Smooth muscle cell (in vitro differentiated cells): ENCODE measurements at regions not wholly inside any gene's neighbourhood (a gene's known extent, or its start where the extent isn't known, plus 50 kb on each side); places are given as distances from the start of the nearest gene placed in this dataset.
A peak's percentile ranks its signal among the peaks of the same experiment; 100 is the strongest.

Source experiments
- DNase-seq: peaks from one replicate; lab custom pipeline; 2025; ENCODE audit not compliant: unreplicated experiment; lab: John Stamatoyannopoulos, UW
- H2AFZ ChIP-seq: fragments of 200-600 bp; sonication (generic); 2 replicates; pipeline ENCODE4 v1.6.0; 2016; ENCODE audit warnings: antibody characterized with exemption, low read depth, mild to moderate bottlenecking
- H3F3A ChIP-seq: fragments of 200-600 bp; sonication (generic); 2 replicates; pipeline ENCODE4 v1.6.0; 2017; ENCODE audit warnings: antibody characterized with exemption, low read depth
- H3K27ac ChIP-seq: fragments of 200-600 bp; sonication (generic); 2 replicates; pipeline ENCODE4 v1.5.1; 2016; ENCODE audit warnings: low read depth, mild to moderate bottlenecking
- H3K27me3 ChIP-seq: fragments of 200-600 bp; sonication (generic); 2 replicates; pipeline ENCODE4 v1.6.1; 2016; ENCODE audit warnings: low read depth, mild to moderate bottlenecking
- H3K36me3 ChIP-seq: fragments of 200-600 bp; sonication (generic); 2 replicates; pipeline ENCODE4 v1.5.1; 2016; ENCODE audit warnings: low read depth
- H3K4me1 ChIP-seq: fragments of 200-600 bp; sonication (generic); 2 replicates; pipeline ENCODE4 v1.5.1; 2016; ENCODE audit warnings: low read depth
- H3K4me2 ChIP-seq: fragments of 200-600 bp; sonication (generic); 2 replicates; pipeline ENCODE4 v1.6.0; 2016; ENCODE audit warnings: mild to moderate bottlenecking
- H3K4me3 ChIP-seq: fragments of 200-600 bp; sonication (generic); 2 replicates; pipeline ENCODE4 v1.5.1; 2016; ENCODE audit warnings: mild to moderate bottlenecking
- H3K79me2 ChIP-seq: fragments of 200-600 bp; sonication (generic); 2 replicates; pipeline ENCODE4 v1.6.0; 2016; ENCODE audit warnings: low read depth, mild to moderate bottlenecking
- H3K9ac ChIP-seq: fragments of 200-600 bp; sonication (generic); 2 replicates; pipeline ENCODE4 v1.6.0; 2016; ENCODE audit warnings: low read depth
- H3K9me3 ChIP-seq: fragments of 200-600 bp; sonication (generic); replicated peaks from 2 replicates; pipeline ENCODE4 v1.5.1; 2016; ENCODE audit warnings: low read depth
- H4K20me1 ChIP-seq: fragments of 200-600 bp; sonication (generic); 2 replicates; pipeline ENCODE4 v1.6.0; 2016; ENCODE audit warnings: low read depth
- WGBS: methylation state at CpG from one replicate; pipeline ENCODE4 v1.1.7; 2016; ENCODE audit warnings: low lambda C conversion rate; 5-methylcytosine and 5-hydroxymethylcytosine counted together
- TF ChIP-seq, protein P1 (sequence below): fragments of 200-600 bp; sonication (generic); IDR thresholded peaks from 2 replicates; pipeline ENCODE4 v1.5.1; 2017; ENCODE audit warnings: borderline replicate concordance, mild to moderate bottlenecking, antibody characterized with exemption; ENCODE audit not compliant: insufficient read depth, poor library complexity, severe bottlenecking

DNA sequence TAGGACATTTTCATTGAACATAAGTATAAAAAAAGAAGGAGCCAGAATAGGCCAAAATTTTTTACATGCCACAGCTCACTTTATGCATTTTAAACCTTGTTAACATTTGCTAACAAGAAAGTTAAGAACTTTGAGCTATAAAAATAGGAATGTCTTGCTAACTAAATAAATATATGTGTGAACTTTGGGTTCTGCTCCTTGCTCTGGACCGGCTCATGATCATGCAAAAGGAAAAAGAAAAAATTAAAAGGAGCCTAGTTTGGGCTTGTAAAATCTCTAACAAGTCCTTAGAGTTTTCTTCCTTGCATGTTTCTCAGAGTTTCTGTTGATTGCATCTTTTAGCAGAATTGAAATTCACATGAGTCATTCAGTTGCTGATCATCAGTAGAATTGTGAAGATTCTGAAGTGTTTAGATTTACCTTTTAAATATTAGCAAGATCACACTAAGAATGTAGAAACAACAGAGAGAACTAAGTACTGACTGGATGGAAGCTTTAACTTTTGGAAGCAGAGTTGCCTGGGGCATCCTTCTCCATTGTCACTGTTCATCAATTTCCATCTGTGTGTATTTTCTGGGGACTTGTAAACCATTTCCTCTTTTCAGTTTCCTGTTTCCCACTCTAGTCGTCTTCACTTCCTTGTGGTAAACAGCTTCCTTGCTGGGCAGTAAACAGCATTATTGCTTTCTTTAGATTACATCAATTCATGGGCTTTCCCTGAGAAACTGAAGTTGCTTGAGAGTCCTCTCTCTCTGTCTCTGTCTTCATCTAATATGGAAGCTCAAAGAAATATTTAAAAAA lies 458.4 kb upstream of the BTBD3 start:
- Histone ChIP-seq H3K79me2 (no peaks in the 10 kb centered on the region), H3K9me3 (no peaks in the 10 kb centered on the region), H3K4me1 (peaks cover 10% of the 10 kb centered on the region), H3K27me3 (no peaks in the 10 kb centered on the region), H3K9ac (no peak overlapping the region), H3K4me3 (no peak overlapping the region), H3K36me3 (no peaks in the 10 kb centered on the region), H3K27ac (peak overlapping the region; percentile 15), H3K4me2 (no peak overlapping the region), H3F3A (peaks cover 9% of the 10 kb centered on the region), H2AFZ (peak overlapping the region; percentile 42), H4K20me1 (no peaks in the 10 kb centered on the region)
- 23% methylated on average over 2 of the region's 2 CpGs for WGBS
- no peak for DNase-seq
- TF ChIP-seq, protein P1, sequence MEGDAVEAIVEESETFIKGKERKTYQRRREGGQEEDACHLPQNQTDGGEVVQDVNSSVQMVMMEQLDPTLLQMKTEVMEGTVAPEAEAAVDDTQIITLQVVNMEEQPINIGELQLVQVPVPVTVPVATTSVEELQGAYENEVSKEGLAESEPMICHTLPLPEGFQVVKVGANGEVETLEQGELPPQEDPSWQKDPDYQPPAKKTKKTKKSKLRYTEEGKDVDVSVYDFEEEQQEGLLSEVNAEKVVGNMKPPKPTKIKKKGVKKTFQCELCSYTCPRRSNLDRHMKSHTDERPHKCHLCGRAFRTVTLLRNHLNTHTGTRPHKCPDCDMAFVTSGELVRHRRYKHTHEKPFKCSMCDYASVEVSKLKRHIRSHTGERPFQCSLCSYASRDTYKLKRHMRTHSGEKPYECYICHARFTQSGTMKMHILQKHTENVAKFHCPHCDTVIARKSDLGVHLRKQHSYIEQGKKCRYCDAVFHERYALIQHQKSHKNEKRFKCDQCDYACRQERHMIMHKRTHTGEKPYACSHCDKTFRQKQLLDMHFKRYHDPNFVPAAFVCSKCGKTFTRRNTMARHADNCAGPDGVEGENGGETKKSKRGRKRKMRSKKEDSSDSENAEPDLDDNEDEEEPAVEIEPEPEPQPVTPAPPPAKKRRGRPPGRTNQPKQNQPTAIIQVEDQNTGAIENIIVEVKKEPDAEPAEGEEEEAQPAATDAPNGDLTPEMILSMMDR, result no peak

DNA sequence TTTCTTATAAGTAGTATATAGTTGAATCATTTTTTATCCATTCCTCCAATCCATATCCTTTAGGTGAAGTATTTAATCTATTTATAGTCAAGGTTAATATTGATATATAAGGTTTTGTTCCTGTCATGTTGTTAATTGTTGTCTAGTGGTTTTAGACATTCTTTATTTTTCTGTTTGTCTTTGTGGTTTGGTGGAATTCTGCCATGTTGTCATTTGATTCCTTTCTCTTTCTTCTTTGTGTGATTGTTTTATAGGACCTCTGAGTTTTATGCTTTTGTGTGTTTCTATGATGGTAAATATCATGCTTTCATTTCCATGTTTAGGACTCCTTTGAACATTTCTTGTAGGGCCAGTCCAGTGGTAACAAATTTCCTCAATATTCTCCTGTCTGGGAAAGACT lies 450.3 kb upstream of the BTBD3 start:
- TF ChIP-seq, protein P1, result no peak
- DNase-seq, result no peak
- Histone ChIP-seq H3K4me2 (no peak overlapping the region), H4K20me1 (no peaks in the 10 kb centered on the region), H3K9ac (no peak overlapping the region), H3K36me3 (no peaks in the 10 kb centered on the region), H3K4me1 (no peaks in the 10 kb centered on the region), H3K79me2 (no peaks in the 10 kb centered on the region), H3F3A (no peaks in the 10 kb centered on the region), H2AFZ (no peak overlapping the region), H3K27ac (no peak overlapping the region), H3K27me3 (no peaks in the 10 kb centered on the region), H3K9me3 (no peaks in the 10 kb centered on the region), H3K4me3 (no peak overlapping the region)

DNA sequence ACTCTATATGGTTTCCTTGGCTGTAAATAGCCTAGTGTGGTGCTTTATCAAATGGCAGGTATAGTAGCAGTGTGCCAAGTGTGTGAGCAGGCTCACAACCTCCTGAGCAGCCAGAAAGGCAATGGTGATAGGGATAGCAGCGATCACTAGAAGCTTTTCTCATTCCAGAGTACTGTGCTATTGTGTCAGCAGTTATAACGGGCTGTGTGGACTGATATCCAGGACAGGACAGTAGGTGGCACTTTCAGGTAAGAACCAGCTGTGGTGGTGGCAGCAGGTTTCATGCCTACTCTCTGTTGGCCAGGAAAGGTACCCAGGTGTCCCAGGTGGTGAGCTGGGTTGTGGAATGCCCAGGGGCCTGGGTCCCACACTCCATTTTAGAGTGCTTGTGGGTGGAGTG lies 448.8 kb upstream of the BTBD3 start:
- 93% methylated on average over 2 of the region's 2 CpGs for WGBS
- Histone ChIP-seq H3K4me3 (no peak overlapping the region), H4K20me1 (no peaks in the 10 kb centered on the region), H3K79me2 (no peaks in the 10 kb centered on the region), H2AFZ (no peak overlapping the region), H3K27me3 (no peaks in the 10 kb centered on the region), H3K27ac (no peak overlapping the region), H3K4me1 (no peaks in the 10 kb centered on the region), H3K4me2 (no peak overlapping the region), H3K9me3 (no peaks in the 10 kb centered on the region), H3K36me3 (no peaks in the 10 kb centered on the region), H3F3A (no peaks in the 10 kb centered on the region), H3K9ac (no peak overlapping the region)
- no peak for DNase-seq
- TF ChIP-seq, protein P1, result no peak
